ENCODE measurements at regions not wholly inside any gene's neighbourhood (a gene's known extent, or its start where the extent isn't known, plus 50 kb on each side); places are given as distances from the start of the nearest gene placed in this dataset.

DNA sequence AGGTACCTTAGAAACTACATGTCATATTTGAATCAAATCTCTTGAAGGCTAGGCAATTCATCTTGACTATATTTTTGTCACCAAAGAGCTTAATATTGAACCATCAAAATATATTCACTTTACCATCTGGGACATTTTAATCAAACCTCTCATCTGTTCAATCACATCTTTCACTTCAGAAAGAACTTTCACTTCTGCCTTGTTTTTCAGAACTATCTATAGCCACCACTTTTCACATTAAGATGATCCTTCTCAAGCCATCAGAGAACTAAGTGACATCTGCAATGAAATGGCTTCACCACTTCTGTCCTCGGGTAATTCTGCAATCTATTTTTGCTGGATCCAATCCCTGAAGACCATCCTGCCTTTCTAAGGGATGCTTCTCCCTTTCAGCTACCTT is 57.8 kb downstream of the OR2B2 start:
- no peak overlapping the region for H3K4ac ChIP-seq (ENCODE audit: low read depth, low read length)
- no peak overlapping the region for H2BK5ac ChIP-seq (ENCODE audit: low read depth, low read length, poor library complexity, severe bottlenecking)
- dilution Hi-C loops (cut with HindIII; ENCODE audit: low sequenced_read_pairs, unreplicated experiment) = no loop called here
- DNase-seq (no peak), ATAC-seq (ENCODE audit: low read depth) (no peak)
- no peak overlapping the region for H2AFZ ChIP-seq (replicated peaks; ENCODE audit: low read length, poor library complexity)
- H3K27me3 ChIP-seq (ENCODE audit: control insufficient read depth, insufficient read depth, low read length) = no peaks in the 10 kb centered on the region
- no peak overlapping the region for H2BK15ac ChIP-seq (ENCODE audit: low read depth, low read length)
- H3K4me2 ChIP-seq (ENCODE audit: low read depth, low read length) = no peak overlapping the region
- no peak overlapping the region for H3K56ac ChIP-seq (ENCODE audit: extremely low read depth, insufficient read depth, low read length)
- no peak overlapping the region for H2BK120ac ChIP-seq (ENCODE audit: low read depth, low read length)
- no peak overlapping the region for H3K23ac ChIP-seq (ENCODE audit: low read depth, low read length)
- no peak overlapping the region for H3K4me3 ChIP-seq (ENCODE audit: insufficient read depth, low read depth, low read length)
- H3K79me1 ChIP-seq (ENCODE audit: low read depth in 1 of 2, low read length in 2 of 2) = no peaks in the 10 kb centered on the region
- H3K36me3 ChIP-seq (ENCODE audit: control insufficient read depth, insufficient read depth, low read length) = no peaks in the 10 kb centered on the region
- H3K27ac ChIP-seq (ENCODE audit: insufficient read depth, low read length) = no peak overlapping the region
- no peaks in the 10 kb centered on the region for H3K4me1 ChIP-seq (ENCODE audit: control insufficient read depth, insufficient read depth, low read length)
- H2AK5ac ChIP-seq (ENCODE audit: low read depth, low read length) = no peak overlapping the region
- BruUV-seq (replicated peaks) = no TSS peak
- H3K9ac ChIP-seq (ENCODE audit: low read depth, low read length) = no peak overlapping the region
- H3K18ac ChIP-seq (ENCODE audit: low read depth, low read length) = no peak overlapping the region
- intact Hi-C loops (cut with micrococcal nuclease) = no loop called here
- H3K9me1 ChIP-seq (ENCODE audit: insufficient read depth, low read length) = no peaks in the 10 kb centered on the region
- no peaks in the 10 kb centered on the region for H3K9me3 ChIP-seq (ENCODE audit: control insufficient read depth, insufficient read depth, low read length)
- H4K91ac ChIP-seq (ENCODE audit: insufficient read depth, low read depth, low read length) = no peak overlapping the region
- H4K20me1 ChIP-seq (ENCODE audit: insufficient read depth, low read length) = no peaks in the 10 kb centered on the region
- POLR2A ChIA-PET (ENCODE audit: unreplicated experiment) = no interaction called here
- no peak overlapping the region for H3K14ac ChIP-seq (replicated peaks; ENCODE audit: low read depth, low read length)
- in situ Hi-C loops (cut with MboI; ENCODE audit: low sequenced_read_pairs) = no loop called here
- no peak overlapping the region for H2AK9ac ChIP-seq (replicated peaks; ENCODE audit: low read depth, low read length, poor library complexity)
- CTCF ChIA-PET = no interaction called here
- H4K5ac ChIP-seq (ENCODE audit: low read depth, low read length) = no peak overlapping the region
- TF ChIP-seq, protein P1, sequence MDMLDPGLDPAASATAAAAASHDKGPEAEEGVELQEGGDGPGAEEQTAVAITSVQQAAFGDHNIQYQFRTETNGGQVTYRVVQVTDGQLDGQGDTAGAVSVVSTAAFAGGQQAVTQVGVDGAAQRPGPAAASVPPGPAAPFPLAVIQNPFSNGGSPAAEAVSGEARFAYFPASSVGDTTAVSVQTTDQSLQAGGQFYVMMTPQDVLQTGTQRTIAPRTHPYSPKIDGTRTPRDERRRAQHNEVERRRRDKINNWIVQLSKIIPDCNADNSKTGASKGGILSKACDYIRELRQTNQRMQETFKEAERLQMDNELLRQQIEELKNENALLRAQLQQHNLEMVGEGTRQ (IDR thresholded peaks at IDR 0.05; ENCODE audit: low read depth, low read length) = no peak
- TF ChIP-seq RFX5 (IDR thresholded peaks at IDR 0.05; ENCODE audit: low read depth, low read length) (no peak), MAZ (IDR thresholded peaks at IDR 0.05; ENCODE audit: borderline replicate concordance, low read depth, low read length) (no peak), FOS (IDR thresholded peaks at IDR 0.05; ENCODE audit: low read depth, low read length) (no peak), SMC3 (IDR thresholded peaks at IDR 0.05; ENCODE audit: low read depth, low read length) (no peak), NFE2L2 (IDR thresholded peaks at IDR 0.05; ENCODE audit: low read depth, low read length) (no peak), POLR2A (IDR thresholded peaks at IDR 0.05; ENCODE audit: low read depth, low read length) (no peak), MAFK (IDR thresholded peaks at IDR 0.05; ENCODE audit: low read depth, low read length) (no peak), MXI1 (IDR thresholded peaks at IDR 0.05; ENCODE audit: borderline replicate concordance, low read depth, low read length) (no peak)
- TF ChIP-seq, protein P2, sequence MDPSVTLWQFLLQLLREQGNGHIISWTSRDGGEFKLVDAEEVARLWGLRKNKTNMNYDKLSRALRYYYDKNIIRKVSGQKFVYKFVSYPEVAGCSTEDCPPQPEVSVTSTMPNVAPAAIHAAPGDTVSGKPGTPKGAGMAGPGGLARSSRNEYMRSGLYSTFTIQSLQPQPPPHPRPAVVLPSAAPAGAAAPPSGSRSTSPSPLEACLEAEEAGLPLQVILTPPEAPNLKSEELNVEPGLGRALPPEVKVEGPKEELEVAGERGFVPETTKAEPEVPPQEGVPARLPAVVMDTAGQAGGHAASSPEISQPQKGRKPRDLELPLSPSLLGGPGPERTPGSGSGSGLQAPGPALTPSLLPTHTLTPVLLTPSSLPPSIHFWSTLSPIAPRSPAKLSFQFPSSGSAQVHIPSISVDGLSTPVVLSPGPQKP (IDR thresholded peaks at IDR 0.05; ENCODE audit: borderline replicate concordance, low read depth, low read length) = no peak
- TF ChIP-seq, protein P3, sequence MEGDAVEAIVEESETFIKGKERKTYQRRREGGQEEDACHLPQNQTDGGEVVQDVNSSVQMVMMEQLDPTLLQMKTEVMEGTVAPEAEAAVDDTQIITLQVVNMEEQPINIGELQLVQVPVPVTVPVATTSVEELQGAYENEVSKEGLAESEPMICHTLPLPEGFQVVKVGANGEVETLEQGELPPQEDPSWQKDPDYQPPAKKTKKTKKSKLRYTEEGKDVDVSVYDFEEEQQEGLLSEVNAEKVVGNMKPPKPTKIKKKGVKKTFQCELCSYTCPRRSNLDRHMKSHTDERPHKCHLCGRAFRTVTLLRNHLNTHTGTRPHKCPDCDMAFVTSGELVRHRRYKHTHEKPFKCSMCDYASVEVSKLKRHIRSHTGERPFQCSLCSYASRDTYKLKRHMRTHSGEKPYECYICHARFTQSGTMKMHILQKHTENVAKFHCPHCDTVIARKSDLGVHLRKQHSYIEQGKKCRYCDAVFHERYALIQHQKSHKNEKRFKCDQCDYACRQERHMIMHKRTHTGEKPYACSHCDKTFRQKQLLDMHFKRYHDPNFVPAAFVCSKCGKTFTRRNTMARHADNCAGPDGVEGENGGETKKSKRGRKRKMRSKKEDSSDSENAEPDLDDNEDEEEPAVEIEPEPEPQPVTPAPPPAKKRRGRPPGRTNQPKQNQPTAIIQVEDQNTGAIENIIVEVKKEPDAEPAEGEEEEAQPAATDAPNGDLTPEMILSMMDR (conservative IDR thresholded peaks at IDR 0.05; ENCODE audit: low read depth, low read length) = no peak
- H2BK20ac ChIP-seq (ENCODE audit: low read depth, low read length) = no peak overlapping the region
- no CpG with 5 or more reads among the region's 1 CpG for WGBS, 2 experiments (ENCODE audit: extremely low coverage in 2 of 2, insufficient read length in 1 of 2)
- H4K8ac ChIP-seq (ENCODE audit: low read depth in 2 of 2, low read length in 2 of 2) = no peak overlapping the region

Measured in IMR-90 (cell line).